GM18868 (cell line): ENCODE measurements at regions not wholly inside any gene's neighbourhood (a gene's known extent, or its start where the extent isn't known, plus 50 kb on each side); places are given as distances from the start of the nearest gene placed in this dataset.
"Not testable (repeated sequence)": the region's sequence is repeated elsewhere in the genome, so short reads cannot be mapped to it uniquely, and the experiment has no call there.

Source experiments
- ATAC-seq: cut with Tn5 transposase; IDR thresholded peaks from one replicate; pipeline ENCODE4 v1.9.1; 2021; ENCODE audit warnings: mild to moderate bottlenecking, moderate library complexity; ENCODE audit not compliant: unreplicated experiment

DNA sequence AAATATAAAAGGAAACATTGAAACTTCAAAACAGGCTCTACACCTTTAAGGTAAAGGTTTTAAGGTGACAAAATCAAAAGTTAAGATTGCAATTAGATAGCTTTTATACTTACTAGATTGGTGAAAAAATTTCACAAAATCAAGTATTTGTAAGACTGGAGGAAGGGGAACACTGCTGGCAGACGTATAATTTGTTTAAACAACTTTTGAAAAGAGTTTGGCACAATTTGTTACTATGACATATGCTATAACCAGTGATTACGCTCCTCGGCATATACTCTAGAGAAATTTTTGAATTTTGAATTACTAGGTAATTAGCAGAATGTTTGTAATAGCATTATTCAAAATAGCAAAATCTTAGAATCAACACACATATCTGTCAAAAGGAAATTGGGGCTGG is 425.0 kb downstream of the LRRIQ3 start:
- no peak for ATAC-seq

DNA sequence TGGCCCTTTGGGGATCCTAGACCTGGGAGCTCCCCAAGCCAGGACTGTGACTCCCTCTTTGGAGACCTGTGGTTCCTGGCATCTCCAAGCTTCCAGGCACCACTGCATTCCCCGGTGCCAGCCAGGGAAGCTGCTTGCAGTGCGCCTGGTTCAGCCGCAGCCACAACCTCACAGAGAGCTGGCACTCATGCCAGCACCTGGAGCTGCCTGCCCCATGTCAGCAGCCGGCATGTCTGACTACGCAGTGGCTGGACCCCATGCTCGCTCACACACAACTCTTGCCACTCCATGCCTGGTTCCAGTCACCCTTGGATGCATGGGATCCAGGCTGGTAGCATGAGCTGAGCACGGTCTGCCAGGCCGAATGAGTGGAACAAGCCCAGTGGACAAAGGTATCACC is 426.6 kb downstream of the LRRIQ3 start:
- ATAC-seq, result no peak

DNA sequence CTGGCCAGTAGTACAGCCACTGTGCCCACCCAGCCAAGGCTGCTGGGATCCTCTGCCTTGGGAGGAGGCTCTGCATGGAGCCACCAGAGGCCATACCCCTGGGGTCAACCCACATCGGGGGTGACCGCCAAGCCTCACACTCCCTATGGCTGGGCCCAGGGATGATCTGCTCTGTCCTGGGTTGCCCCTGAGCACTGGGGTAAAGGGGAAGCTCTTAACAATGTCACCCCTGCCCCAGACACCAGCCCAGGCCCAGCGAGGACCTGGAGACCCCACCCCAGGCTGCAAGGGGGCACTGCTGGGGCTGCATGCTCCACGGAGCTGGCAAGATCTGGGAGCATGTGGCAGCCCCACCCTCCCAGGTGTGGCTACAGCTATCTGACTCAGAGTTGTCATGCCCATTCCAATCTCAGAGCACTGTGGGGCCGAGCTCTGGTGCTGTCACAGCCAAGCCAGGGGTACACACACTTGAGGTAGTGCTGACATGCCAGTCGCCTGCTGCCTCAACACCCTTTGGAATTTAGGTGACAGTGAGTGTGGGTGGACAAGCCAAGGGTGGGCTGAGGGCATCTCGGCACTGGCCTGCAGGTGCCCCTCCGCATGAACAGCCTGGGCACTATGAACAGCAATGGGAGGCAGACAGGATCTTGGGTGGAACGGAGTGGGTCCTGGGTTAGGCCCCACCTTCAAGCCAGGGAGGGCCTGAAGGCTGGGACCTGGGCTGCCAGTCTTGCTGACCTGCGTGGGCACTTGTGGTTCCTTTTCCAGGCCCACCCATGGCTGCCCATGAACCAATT is 427.7 kb downstream of the LRRIQ3 start:
- no peak for ATAC-seq

GRCh38 chr1:73766786-73767348 is 431.1 kb downstream of the LRRIQ3 start:
- no peak for ATAC-seq

DNA sequence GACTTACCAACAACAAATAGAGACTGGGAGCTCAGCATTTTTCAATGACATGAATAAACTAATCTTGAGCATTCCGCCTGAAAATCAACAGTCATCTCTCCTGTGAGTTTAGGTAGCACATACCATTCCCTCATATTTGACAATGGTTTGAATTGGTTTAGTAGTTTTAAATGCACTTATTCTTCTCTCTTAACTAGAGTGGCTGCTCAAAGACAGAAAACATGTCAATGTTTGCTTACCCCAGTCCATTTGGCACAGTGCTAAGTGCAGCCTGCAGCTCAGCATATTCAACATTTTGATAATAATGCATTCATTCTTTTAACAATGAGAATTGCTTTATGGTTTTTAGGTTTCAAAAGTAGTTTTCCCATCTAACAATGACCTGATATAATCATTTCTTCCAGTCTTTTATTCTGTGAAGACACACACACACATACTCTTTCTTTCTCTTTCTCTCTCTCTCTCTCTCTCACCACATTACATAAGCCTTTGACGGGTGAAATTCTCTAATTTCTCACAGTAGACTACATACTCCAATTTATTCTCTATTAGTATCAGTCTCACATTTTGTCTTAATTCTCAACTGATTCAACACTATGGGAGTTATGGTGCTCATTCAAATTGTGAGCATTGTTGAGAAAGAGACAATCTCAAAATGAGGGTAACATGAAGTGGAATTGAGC is 432.3 kb downstream of the LRRIQ3 start:
- ATAC-seq, result no peak

- no peak for ATAC-seq
Observed at GRCh38 chr1:73761559-73761958, 436.4 kb downstream of the LRRIQ3 start.

- no peak for ATAC-seq
Observed at GRCh38 chr1:73759011-73759410, 439.0 kb downstream of the LRRIQ3 start.

GRCh38 chr1:73756817-73757216 is 441.2 kb downstream of the LRRIQ3 start:
- no peak for ATAC-seq

- no peak for ATAC-seq
Observed at GRCh38 chr1:73755649-73756048, 442.3 kb downstream of the LRRIQ3 start.

- no peak for ATAC-seq
Observed at GRCh38 chr1:73749996-73750395, 448.0 kb downstream of the LRRIQ3 start.

DNA sequence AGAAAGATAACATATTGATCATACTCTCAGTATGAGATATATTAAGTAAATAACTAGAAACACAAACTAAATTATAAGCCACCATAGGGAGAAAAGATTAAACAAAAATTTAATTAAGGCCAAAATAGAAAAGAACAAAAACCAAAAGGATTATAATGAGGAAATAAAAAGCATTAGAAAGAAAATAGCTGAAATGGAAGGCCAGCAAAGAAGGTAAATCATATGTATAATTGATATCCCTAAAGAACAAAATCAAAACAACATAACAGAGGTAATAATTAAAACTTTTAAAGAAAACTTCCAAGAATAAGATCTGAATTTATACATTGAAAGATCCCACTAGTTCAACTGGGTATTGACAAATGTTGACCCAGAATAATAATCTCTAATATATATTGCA is 453.0 kb downstream of the LRRIQ3 start:
- ATAC-seq, result no peak

- ATAC-seq, result no peak
Observed at GRCh38 chr1:73736125-73736524, 461.9 kb downstream of the LRRIQ3 start.

- ATAC-seq, result no peak
Observed at GRCh38 chr1:73727036-73727435, 470.9 kb downstream of the LRRIQ3 start.

DNA sequence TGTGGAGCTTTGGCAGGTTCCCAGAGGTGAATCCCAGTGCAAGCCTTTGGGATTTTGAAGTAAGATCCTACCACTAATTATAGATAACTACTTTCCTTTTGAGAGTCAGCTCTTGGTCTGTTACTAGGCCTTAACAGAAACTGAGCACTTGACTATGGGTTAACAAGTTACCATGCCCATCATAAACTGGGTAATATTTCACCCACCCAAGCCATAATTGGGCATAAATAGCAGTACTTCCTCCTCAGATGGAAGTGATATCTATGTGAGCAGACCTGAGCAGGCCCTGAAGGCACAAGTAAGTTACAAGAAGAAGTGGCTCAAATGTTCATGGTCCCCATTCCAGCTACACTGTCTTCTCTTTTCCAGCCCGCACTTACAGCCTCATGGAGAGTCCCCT is 475.9 kb downstream of the LRRIQ3 start:
- ATAC-seq, result no peak

GRCh38 chr1:73717976-73718375 is 480.0 kb downstream of the LRRIQ3 start:
- no peak for ATAC-seq

GRCh38 chr1:73711089-73711488 is 486.9 kb downstream of the LRRIQ3 start:
- ATAC-seq, result no peak

- ATAC-seq, result no peak
Observed at GRCh38 chr1:73701826-73702225, 496.1 kb downstream of the LRRIQ3 start.

DNA sequence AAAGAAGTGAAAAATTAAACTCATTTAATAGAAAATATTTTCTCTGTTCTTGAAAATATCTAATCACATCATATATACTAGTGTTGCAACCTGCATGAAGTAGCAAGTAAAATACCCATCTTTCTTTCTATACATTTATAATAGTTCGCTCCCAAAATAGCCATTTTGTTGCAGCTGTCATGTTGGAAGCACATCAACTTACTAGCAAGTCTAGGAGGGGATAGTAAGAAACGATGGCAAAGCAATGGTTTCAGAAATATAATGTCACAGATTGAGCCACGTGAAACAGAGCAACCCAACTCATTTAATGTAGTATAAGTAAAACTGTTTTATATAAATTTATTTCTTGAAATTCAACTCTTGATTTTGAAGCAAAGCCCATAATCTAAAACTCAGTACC is 521.8 kb downstream of the LRRIQ3 start:
- no peak for ATAC-seq

GRCh38 chr1:73674945-73675561 is 522.9 kb downstream of the LRRIQ3 start:
- ATAC-seq, result peak; percentile 86

DNA sequence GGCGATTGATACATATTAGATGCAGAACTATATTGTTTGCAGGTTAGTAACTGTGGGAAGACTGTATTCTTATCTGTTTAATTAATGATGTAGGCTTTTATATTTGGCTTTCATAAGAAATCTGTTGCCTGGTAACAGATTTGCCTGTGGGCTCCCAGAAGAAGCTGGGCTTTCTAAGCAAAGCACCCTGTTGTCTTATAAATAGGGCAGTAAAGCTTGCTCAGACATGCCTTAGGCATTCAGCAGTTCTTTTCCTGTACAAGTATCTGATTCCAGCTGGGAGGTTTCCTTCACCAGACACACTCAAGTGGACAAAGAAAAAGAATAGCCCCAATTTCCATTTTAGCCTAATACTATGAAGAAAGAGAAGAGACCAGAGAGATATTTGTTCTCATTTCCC is 524.0 kb downstream of the LRRIQ3 start:
- ATAC-seq, result no peak

GRCh38 chr1:73671530-73671929 is 526.4 kb downstream of the LRRIQ3 start:
- no peak for ATAC-seq

- not testable (repeated sequence) for ATAC-seq
Observed at GRCh38 chr1:73667959-73668358, 530.0 kb downstream of the LRRIQ3 start.
